ENCODE measurements at regions not wholly inside any gene's neighbourhood (a gene's known extent, or its start where the extent isn't known, plus 50 kb on each side); places are given as distances from the start of the nearest gene placed in this dataset.
"Not testable (repeated sequence)": the region's sequence is repeated elsewhere in the genome, so short reads cannot be mapped to it uniquely, and the experiment has no call there.

DNA sequence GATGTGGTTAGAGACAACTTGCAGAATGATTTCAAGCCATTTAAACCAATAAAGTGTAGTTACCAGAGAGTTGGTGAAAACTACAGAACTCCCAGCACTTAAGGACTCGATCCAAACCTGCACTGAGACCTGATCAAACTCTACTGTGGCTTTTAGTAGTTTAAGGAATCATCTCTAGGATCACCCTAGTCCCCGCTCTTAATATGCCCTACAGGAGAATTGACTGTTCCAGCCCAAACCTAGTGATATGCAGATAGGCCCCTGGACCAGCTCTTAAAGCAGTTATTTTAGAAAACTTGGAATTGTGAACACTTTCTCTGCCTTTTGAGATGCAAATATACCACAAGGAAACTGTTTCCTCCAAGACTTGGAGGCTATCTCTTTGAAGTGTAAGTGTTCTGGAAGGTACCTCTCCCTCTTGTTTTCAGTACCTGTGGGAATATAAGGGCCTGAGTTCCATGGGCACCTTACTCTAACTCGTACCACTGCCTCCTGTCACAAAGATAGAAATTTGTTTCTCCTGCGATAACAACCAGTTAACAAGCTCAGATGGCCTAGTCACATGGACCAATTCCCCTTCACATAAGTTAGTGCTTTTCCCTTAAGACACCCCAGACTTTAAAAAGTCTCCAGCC lies 1367.2 kb upstream of the SLC39A10 start:
- no peak overlapping the region for H3K27ac ChIP-seq
- TF ChIP-seq, protein P1, sequence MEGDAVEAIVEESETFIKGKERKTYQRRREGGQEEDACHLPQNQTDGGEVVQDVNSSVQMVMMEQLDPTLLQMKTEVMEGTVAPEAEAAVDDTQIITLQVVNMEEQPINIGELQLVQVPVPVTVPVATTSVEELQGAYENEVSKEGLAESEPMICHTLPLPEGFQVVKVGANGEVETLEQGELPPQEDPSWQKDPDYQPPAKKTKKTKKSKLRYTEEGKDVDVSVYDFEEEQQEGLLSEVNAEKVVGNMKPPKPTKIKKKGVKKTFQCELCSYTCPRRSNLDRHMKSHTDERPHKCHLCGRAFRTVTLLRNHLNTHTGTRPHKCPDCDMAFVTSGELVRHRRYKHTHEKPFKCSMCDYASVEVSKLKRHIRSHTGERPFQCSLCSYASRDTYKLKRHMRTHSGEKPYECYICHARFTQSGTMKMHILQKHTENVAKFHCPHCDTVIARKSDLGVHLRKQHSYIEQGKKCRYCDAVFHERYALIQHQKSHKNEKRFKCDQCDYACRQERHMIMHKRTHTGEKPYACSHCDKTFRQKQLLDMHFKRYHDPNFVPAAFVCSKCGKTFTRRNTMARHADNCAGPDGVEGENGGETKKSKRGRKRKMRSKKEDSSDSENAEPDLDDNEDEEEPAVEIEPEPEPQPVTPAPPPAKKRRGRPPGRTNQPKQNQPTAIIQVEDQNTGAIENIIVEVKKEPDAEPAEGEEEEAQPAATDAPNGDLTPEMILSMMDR (IDR thresholded peaks at IDR 0.05; ENCODE audit: low read depth, low read length) = no peak
- H3K9me3 ChIP-seq (ENCODE audit: severe bottlenecking) = no peaks in the 10 kb centered on the region
- no peak overlapping the region for H3K4me3 ChIP-seq (ENCODE audit: low read depth, low read length)
- no peaks in the 10 kb centered on the region for H3K27me3 ChIP-seq (ENCODE audit: insufficient read depth, low read depth, severe bottlenecking)
- H3K36me3 ChIP-seq = no peaks in the 10 kb centered on the region
- DNase-seq = no peak

DNA sequence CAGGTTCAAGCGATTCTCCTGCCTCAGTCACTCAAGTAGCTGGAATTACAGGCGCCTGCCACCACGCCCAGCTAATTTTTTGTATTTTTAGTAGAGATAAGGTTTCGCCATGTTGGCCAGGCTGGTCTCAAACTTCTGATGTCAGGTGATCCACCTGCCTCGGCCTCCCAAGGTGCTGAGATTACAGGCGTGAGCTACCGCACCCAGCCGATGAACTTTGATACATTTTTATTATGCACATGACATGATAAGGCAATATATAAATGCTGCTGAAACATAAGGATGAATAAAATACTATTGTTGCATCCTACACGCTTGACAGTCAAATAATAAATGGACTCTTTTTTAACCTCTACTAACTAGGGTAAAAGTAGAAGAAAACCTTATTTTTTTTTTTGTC lies 1380.4 kb upstream of the SLC39A10 start:
- not testable (repeated sequence) for H3K9me3 ChIP-seq (ENCODE audit: severe bottlenecking); H3K36me3 ChIP-seq; DNase-seq; H3K4me3 ChIP-seq (ENCODE audit: low read depth, low read length); H3K27ac ChIP-seq; H3K27me3 ChIP-seq (ENCODE audit: insufficient read depth, low read depth, severe bottlenecking)

DNA sequence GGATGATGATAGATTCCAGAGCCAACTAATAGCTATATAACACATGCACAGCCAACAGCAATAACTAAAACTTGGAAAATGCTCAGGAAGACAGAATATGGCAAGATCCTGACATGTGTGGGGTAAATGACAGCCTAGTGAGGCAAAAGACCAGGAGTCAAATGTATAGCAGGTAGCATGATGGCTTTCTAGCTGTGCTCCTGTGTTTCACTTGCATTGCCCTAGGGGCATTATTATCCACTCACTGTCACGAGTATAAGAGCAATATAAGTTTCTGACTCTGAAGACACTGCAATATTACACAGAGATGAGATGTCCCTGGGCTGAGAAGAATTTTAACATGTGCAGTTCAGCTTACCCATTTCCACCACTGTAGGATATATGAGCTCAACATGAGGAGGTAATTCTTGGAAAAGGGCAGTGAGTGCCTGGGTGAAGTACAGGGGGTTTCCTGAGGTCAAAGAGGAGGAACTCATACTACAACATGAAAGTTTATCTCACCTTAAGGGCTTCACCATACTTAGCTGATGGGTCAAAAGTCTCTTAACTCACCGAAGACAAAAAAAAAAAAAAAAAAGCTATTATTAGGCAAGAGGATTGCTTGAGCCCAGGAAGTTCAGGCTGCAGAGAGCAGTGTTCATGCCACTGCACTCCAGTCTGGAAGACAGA lies 1385.6 kb upstream of the SLC39A10 start:
- no peaks in the 10 kb centered on the region for H3K36me3 ChIP-seq
- H3K9me3 ChIP-seq (ENCODE audit: severe bottlenecking) = no peaks in the 10 kb centered on the region
- no peak overlapping the region for H3K4me3 ChIP-seq (ENCODE audit: low read depth, low read length)
- H3K27ac ChIP-seq = no peak overlapping the region
- no peak for DNase-seq
- TF ChIP-seq, protein P1 (IDR thresholded peaks at IDR 0.05; ENCODE audit: low read depth, low read length) = no peak
- H3K27me3 ChIP-seq (ENCODE audit: insufficient read depth, low read depth, severe bottlenecking) = no peaks in the 10 kb centered on the region

DNA sequence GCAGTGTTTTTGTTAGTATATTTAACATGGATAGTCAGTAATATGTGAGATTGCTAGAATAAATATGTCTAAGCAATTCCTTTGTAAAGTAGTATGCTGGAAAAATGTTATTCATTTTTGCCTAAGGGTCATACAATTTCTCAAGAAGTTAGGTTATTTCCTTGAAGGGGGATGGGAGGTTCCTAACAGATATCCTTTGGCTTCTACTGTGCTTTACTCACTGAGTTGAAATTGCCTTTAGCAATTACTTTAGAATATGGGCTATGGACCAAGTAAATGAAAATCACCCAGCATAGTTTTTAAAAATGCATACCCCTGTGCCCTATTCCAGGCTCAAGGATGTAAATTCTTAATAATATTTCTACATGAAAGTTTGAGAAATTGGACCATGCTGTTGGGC lies 1386.4 kb upstream of the SLC39A10 start:
- H3K36me3 ChIP-seq = no peaks in the 10 kb centered on the region
- H3K9me3 ChIP-seq (ENCODE audit: severe bottlenecking) = no peaks in the 10 kb centered on the region
- H3K27me3 ChIP-seq (ENCODE audit: insufficient read depth, low read depth, severe bottlenecking) = no peaks in the 10 kb centered on the region
- H3K27ac ChIP-seq = no peak overlapping the region
- H3K4me3 ChIP-seq (ENCODE audit: low read depth, low read length) = no peak overlapping the region
- no peak for DNase-seq
- TF ChIP-seq, protein P1 (IDR thresholded peaks at IDR 0.05; ENCODE audit: low read depth, low read length) = no peak

DNA sequence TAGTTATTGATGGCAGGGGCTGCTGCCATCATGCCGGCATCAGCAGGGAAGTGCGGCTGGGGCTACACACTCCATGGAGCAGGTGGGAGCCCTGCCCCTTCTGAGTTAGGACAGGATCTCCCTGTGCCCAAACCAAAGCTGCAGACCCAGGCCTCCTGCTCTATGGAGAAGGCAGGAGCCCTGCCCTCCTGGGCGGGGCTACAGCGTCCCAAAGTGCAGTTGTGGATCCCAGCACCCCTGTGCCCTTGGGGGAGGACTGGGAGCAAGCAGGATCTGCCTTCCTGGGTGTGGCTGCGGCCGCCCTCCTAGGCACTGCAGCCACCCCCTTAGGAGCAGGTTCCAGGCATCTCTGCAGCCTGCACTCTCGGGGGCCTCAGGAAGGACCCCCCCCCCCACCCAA lies 1392.4 kb upstream of the SLC39A10 start:
- no peak overlapping the region for H3K27ac ChIP-seq
- TF ChIP-seq, protein P1 (IDR thresholded peaks at IDR 0.05; ENCODE audit: low read depth, low read length) = no peak
- no peaks in the 10 kb centered on the region for H3K36me3 ChIP-seq
- DNase-seq = no peak
- no peaks in the 10 kb centered on the region for H3K9me3 ChIP-seq (ENCODE audit: severe bottlenecking)
- H3K27me3 ChIP-seq (ENCODE audit: insufficient read depth, low read depth, severe bottlenecking) = no peaks in the 10 kb centered on the region
- no peak overlapping the region for H3K4me3 ChIP-seq (ENCODE audit: low read depth, low read length)

DNA sequence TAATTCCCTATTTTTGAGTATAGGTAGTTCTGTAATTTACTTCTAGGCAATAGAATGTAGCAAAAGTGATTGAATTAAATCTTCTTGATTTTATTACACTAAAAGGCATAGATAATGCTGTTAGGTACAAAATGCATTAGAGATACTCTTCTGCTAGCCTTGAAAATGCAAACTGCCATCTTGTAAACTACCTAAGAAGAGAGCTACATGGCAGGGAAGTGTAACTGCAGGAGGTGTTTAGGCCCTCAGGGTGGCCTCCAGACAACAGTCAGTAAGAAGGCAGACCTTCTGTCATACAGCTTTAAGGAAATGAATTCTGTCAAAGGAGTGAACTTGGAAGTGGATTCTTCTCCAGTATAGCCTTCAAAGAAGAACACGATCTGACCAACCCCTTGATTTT lies 1396.8 kb upstream of the SLC39A10 start:
- no peaks in the 10 kb centered on the region for H3K36me3 ChIP-seq
- no peaks in the 10 kb centered on the region for H3K9me3 ChIP-seq (ENCODE audit: severe bottlenecking)
- TF ChIP-seq, protein P1 (IDR thresholded peaks at IDR 0.05; ENCODE audit: low read depth, low read length) = no peak
- no peak overlapping the region for H3K4me3 ChIP-seq (ENCODE audit: low read depth, low read length)
- H3K27ac ChIP-seq = no peak overlapping the region
- no peak for DNase-seq
- H3K27me3 ChIP-seq (ENCODE audit: insufficient read depth, low read depth, severe bottlenecking) = no peaks in the 10 kb centered on the region

Data from WERI-Rb-1 (cell line).